ENCODE measurements at regions not wholly inside any gene's neighbourhood (a gene's known extent, or its start where the extent isn't known, plus 50 kb on each side); places are given as distances from the start of the nearest gene placed in this dataset.

GRCh38 chr6:84453499-84453898, 226.1 kb upstream of the CEP162 start:
- no peaks in the 10 kb centered on the region for H3K4me1 Mint-ChIP-seq (ENCODE audit: low read depth)
- H3K27ac Mint-ChIP-seq: no peak overlapping the region
- no peaks in the 10 kb centered on the region for H3K36me3 Mint-ChIP-seq (ENCODE audit: low read depth)
- H3K4me3 Mint-ChIP-seq: no peak overlapping the region
- H3K27me3 Mint-ChIP-seq (ENCODE audit: low read depth): no peaks in the 10 kb centered on the region
- H3K9me3 Mint-ChIP-seq: peaks cover 3% of the 10 kb centered on the region

GRCh38 chr6:84450018-84450417, 222.6 kb upstream of the CEP162 start:
- no peaks in the 10 kb centered on the region for H3K27me3 Mint-ChIP-seq (ENCODE audit: low read depth)
- no peak overlapping the region for H3K27ac Mint-ChIP-seq
- H3K36me3 Mint-ChIP-seq (ENCODE audit: low read depth): no peaks in the 10 kb centered on the region
- H3K4me3 Mint-ChIP-seq: no peak overlapping the region
- H3K4me1 Mint-ChIP-seq (ENCODE audit: low read depth): no peaks in the 10 kb centered on the region
- no peaks in the 10 kb centered on the region for H3K9me3 Mint-ChIP-seq

DNA sequence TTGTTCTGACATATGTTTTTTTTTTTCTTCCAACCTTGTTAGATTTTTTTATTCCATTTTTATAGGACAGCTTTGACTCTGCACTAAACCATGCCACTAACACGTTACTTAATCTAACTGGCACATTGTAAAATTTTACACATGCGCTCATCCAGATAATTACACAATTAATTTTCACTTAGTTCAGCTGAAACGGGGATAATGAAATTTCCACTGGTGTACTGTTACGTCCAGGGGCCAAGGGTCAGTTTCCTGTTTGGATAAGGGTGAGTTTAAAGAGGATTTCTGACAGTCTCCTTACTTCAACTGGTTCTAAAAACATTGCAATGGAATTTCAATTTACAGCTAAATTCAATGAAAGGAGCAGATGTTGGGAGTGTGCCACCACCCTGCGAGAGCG, 221.8 kb upstream of the CEP162 start:
- H3K27ac Mint-ChIP-seq: no peak overlapping the region
- no peaks in the 10 kb centered on the region for H3K27me3 Mint-ChIP-seq (ENCODE audit: low read depth)
- no peaks in the 10 kb centered on the region for H3K9me3 Mint-ChIP-seq
- no peaks in the 10 kb centered on the region for H3K36me3 Mint-ChIP-seq (ENCODE audit: low read depth)
- H3K4me3 Mint-ChIP-seq: no peak overlapping the region
- no peaks in the 10 kb centered on the region for H3K4me1 Mint-ChIP-seq (ENCODE audit: low read depth)

GRCh38 chr6:84448331-84448730, 220.9 kb upstream of the CEP162 start:
- Mint-ChIP-seq H3K4me1 (ENCODE audit: low read depth) (no peaks in the 10 kb centered on the region), H3K27me3 (ENCODE audit: low read depth) (no peaks in the 10 kb centered on the region), H3K4me3 (no peak overlapping the region), H3K9me3 (no peaks in the 10 kb centered on the region), H3K36me3 (ENCODE audit: low read depth) (no peaks in the 10 kb centered on the region), H3K27ac (no peak overlapping the region)

DNA sequence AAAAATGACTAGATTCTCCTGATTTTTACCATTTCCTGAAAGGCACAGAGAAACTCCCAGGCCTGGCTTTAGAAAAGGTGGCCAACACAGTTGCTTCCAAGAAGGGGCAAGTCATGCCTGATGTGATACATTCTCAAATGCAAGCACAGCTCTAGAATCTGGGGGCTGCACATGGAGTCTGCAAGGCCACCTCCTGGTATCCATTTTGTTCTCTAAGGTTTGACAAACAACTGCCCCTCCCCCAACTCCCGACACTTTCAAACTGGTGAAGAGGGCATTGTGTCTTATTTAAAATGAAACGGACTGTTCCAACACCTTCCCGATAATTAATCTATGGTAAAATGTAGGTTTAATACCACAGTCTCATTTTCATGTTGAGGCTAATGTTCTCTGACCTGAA, 220.2 kb upstream of the CEP162 start:
- Mint-ChIP-seq H3K4me3 (no peak overlapping the region), H3K27ac (no peak overlapping the region), H3K27me3 (ENCODE audit: low read depth) (no peaks in the 10 kb centered on the region), H3K36me3 (ENCODE audit: low read depth) (no peaks in the 10 kb centered on the region), H3K9me3 (no peaks in the 10 kb centered on the region), H3K4me1 (ENCODE audit: low read depth) (no peaks in the 10 kb centered on the region)

- Mint-ChIP-seq H3K9me3 (no peaks in the 10 kb centered on the region), H3K27me3 (ENCODE audit: low read depth) (no peaks in the 10 kb centered on the region), H3K4me3 (no peak overlapping the region), H3K36me3 (ENCODE audit: low read depth) (no peaks in the 10 kb centered on the region), H3K27ac (no peak overlapping the region), H3K4me1 (ENCODE audit: low read depth) (no peaks in the 10 kb centered on the region)
Measured at GRCh38 chr6:84445068-84445467, 217.6 kb upstream of the CEP162 start.

- no peak overlapping the region for H3K4me3 Mint-ChIP-seq
- H3K4me1 Mint-ChIP-seq (ENCODE audit: low read depth): no peaks in the 10 kb centered on the region
- no peaks in the 10 kb centered on the region for H3K9me3 Mint-ChIP-seq
- H3K27ac Mint-ChIP-seq: no peak overlapping the region
- no peaks in the 10 kb centered on the region for H3K36me3 Mint-ChIP-seq (ENCODE audit: low read depth)
- H3K27me3 Mint-ChIP-seq (ENCODE audit: low read depth): no peaks in the 10 kb centered on the region
Measured at GRCh38 chr6:84442208-84442607, 214.8 kb upstream of the CEP162 start.

- Mint-ChIP-seq H3K4me3 (no peak overlapping the region), H3K36me3 (ENCODE audit: low read depth) (no peaks in the 10 kb centered on the region), H3K27me3 (ENCODE audit: low read depth) (no peaks in the 10 kb centered on the region), H3K4me1 (ENCODE audit: low read depth) (no peaks in the 10 kb centered on the region), H3K9me3 (no peaks in the 10 kb centered on the region), H3K27ac (no peak overlapping the region)
Measured at GRCh38 chr6:84441456-84441855, 214.0 kb upstream of the CEP162 start.

DNA sequence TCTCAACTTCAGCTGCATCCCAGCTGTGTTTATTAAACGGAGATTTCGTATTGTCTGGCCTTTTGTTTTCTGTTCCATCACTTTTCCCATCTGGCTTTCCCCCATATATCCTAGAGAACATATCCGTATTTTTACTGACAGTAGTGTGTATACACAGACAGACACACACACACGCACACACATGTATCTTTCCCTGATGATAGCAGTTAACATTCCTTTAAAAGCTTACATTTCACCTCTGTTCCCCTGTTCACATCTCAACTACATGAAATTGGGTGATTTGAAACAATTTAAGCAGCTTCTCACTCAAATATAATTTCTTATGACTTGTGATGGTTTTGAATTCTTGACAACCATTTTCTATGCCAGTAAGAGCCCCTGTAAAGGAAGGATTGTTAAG, 207.1 kb upstream of the CEP162 start:
- H3K27ac Mint-ChIP-seq: no peak overlapping the region
- no peaks in the 10 kb centered on the region for H3K4me1 Mint-ChIP-seq (ENCODE audit: low read depth)
- no peaks in the 10 kb centered on the region for H3K27me3 Mint-ChIP-seq (ENCODE audit: low read depth)
- no peak overlapping the region for H3K4me3 Mint-ChIP-seq
- H3K9me3 Mint-ChIP-seq: no peaks in the 10 kb centered on the region
- H3K36me3 Mint-ChIP-seq (ENCODE audit: low read depth): no peaks in the 10 kb centered on the region

DNA sequence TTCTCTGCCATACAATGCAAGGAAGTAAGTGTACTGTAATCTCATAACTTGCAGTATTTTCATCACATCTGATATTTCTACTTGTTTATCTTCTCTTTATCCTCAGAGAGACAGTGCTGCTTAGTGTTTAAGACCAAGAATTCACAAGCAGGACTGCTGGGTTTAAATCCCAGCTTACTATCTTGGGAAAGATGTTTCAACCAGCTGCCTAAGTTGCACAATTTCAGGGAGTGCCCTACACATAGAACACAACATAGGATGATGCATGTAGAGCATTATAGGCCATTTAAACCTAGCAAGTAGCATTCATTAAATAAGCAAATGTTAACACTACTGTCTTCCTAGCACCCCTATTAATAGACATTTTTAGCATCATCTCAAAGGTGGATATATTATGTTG, 205.2 kb upstream of the CEP162 start:
- no peaks in the 10 kb centered on the region for H3K9me3 Mint-ChIP-seq
- H3K4me3 Mint-ChIP-seq: no peak overlapping the region
- H3K4me1 Mint-ChIP-seq (ENCODE audit: low read depth): no peaks in the 10 kb centered on the region
- H3K36me3 Mint-ChIP-seq (ENCODE audit: low read depth): no peaks in the 10 kb centered on the region
- no peaks in the 10 kb centered on the region for H3K27me3 Mint-ChIP-seq (ENCODE audit: low read depth)
- H3K27ac Mint-ChIP-seq: no peak overlapping the region

DNA sequence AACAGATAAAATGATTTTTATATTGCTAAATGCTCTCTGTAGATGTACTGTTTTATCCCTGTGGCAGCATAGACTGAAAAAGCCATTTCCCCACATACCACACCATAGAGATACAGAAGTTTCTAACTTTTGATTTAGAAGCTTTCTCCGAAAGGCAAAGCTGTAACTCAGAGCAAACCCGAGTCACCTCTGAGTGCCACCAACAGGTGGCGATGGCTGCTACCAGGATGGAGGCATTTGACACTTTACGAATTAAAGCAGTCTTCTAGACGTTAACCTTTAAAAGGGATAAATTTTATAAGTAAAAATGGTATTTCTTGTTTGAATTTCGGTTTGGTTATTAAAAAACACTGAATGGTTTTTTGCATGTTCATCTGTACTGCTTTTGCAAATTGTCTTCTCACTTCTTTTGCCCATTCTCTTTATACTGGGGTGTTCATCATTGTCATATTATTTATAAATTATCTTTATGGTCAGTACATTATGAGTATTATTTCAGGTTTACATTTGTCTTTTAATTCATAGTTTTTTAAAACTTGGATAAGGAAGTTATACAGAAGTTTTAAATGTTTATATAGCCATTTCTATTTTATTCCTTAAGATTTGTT, 201.0 kb upstream of the CEP162 start:
- Mint-ChIP-seq H3K4me1 (ENCODE audit: low read depth) (no peaks in the 10 kb centered on the region), H3K9me3 (no peaks in the 10 kb centered on the region), H3K36me3 (ENCODE audit: low read depth) (no peaks in the 10 kb centered on the region), H3K27ac (no peak overlapping the region), H3K27me3 (ENCODE audit: low read depth) (no peaks in the 10 kb centered on the region), H3K4me3 (no peak overlapping the region)

- Mint-ChIP-seq H3K9me3 (no peaks in the 10 kb centered on the region), H3K27me3 (ENCODE audit: low read depth) (peaks cover 8% of the 10 kb centered on the region), H3K27ac (no peak overlapping the region), H3K4me1 (ENCODE audit: low read depth) (no peaks in the 10 kb centered on the region), H3K36me3 (ENCODE audit: low read depth) (no peaks in the 10 kb centered on the region), H3K4me3 (no peak overlapping the region)
Measured at GRCh38 chr6:84425971-84426705, 198.7 kb upstream of the CEP162 start.

- Mint-ChIP-seq H3K27ac (no peak overlapping the region), H3K27me3 (ENCODE audit: low read depth) (peaks cover 8% of the 10 kb centered on the region), H3K9me3 (no peaks in the 10 kb centered on the region), H3K36me3 (ENCODE audit: low read depth) (no peaks in the 10 kb centered on the region), H3K4me3 (no peak overlapping the region), H3K4me1 (ENCODE audit: low read depth) (no peaks in the 10 kb centered on the region)
Measured at GRCh38 chr6:84424956-84425355, 197.5 kb upstream of the CEP162 start.

DNA sequence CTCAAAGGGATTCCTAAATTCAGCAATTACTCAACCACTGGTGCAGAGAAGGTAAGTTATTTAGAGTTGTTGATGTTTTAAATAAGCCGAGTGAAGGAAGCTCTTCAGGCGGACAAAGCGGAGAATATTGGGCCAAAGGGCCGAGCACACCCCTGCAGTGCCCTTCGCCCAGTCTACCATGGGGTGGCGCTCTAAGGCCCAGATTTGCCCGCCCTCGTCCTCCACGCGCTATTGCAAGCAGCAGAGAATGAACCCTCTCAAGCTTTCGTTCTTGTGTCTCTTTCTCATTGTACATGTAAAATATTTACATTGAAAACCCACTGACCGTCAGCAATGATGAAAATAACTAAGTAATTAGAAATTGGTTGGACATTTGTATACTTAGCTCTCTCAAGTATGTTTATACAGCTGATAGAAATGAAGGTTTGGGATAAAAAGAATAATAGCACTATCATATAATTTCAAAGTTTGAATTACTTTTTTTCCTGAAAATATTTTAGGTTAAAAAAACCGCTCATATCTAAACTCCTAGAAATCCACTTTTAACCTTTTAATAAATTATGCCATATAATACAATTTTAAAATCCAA, 195.0 kb upstream of the CEP162 start:
- H3K4me1 Mint-ChIP-seq (ENCODE audit: low read depth): no peaks in the 10 kb centered on the region
- no peaks in the 10 kb centered on the region for H3K36me3 Mint-ChIP-seq (ENCODE audit: low read depth)
- no peak overlapping the region for H3K4me3 Mint-ChIP-seq
- no peak overlapping the region for H3K27ac Mint-ChIP-seq
- peaks cover 8% of the 10 kb centered on the region for H3K27me3 Mint-ChIP-seq (ENCODE audit: low read depth)
- H3K9me3 Mint-ChIP-seq: no peaks in the 10 kb centered on the region

DNA sequence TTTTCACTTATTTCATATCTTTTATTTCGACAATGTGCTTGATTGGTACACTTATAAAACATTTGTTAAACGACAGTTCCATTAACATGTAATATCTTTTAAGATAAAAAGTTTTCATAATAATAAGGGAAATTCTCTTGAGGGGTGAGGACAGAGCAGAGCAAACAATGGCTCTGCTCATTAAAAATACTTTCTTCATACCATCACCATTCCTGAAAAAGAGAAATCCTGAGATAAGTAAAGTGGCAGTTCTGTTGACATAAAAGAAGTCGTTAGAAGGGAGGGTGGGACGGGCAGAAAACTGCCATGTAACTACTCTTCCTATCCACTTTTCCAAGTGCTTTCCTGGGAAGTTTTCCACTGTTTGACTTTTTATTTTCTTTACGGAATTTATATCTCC, 193.6 kb upstream of the CEP162 start:
- Mint-ChIP-seq H3K27ac (no peak overlapping the region), H3K4me1 (ENCODE audit: low read depth) (no peaks in the 10 kb centered on the region), H3K9me3 (no peaks in the 10 kb centered on the region), H3K36me3 (ENCODE audit: low read depth) (no peaks in the 10 kb centered on the region), H3K27me3 (ENCODE audit: low read depth) (peaks cover 8% of the 10 kb centered on the region), H3K4me3 (no peak overlapping the region)
